RWPE1 (cell line): ENCODE measurements at regions not wholly inside any gene's neighbourhood (a gene's known extent, or its start where the extent isn't known, plus 50 kb on each side); places are given as distances from the start of the nearest gene placed in this dataset.
"Not testable (repeated sequence)": the region's sequence is repeated elsewhere in the genome, so short reads cannot be mapped to it uniquely, and the experiment has no call there.

ENCODE experiments used
- CTCF ChIA-PET: fragments of 350-600 bp; sonication (Branson Sonifier 250); formaldehyde crosslinking; extraction: SDS; loops from one replicate; lab custom pipeline; 2021; lab: Yijun Ruan, JAX
- POLR2A ChIA-PET: fragments of 400-600 bp; formaldehyde crosslinking; extraction: SDS; loops from one replicate; lab custom pipeline; 2020; ENCODE audit warnings: antibody characterized with exemption; ENCODE audit not compliant: low non-redundant PET; lab: Yijun Ruan, JAX
- DNase-seq: peaks from one replicate; pipeline ENCODE4 v3.0.0; 2012; ENCODE audit warnings: low spot score
- H3K27ac ChIP-seq: fragments of 450-650 bp; 2 replicates; pipeline ENCODE4 v1.5.1; 2017
- TF ChIP-seq, protein P1 (sequence below): fragments of 450-650 bp; conservative IDR thresholded peaks from 2 replicates; pipeline ENCODE4 v1.5.1; 2017; ENCODE audit warnings: low read depth, mild to moderate bottlenecking

DNA sequence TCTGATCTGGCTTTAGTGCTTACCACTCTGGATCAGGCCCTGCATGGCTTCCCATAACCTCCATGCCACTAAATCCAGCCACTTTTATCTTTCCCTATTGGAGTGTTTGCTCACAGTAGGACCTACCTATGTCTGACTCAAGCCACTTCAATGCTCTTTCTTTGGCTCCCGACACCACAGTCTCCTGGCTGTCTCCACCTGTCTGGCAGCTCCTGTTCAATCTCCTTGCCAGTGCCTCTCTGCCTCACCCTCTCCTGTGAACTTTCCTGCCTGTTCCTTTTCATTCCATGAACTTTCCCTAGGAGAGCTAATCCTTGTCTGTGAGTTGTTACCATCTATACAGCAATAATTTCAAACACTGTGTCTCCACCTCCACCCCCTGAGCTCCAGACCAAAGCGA, 82.6 kb upstream of the UCN3 start:
- ChIA-PET POLR2A (no interaction called here), CTCF (interaction anchor here (0.6 to 3.2 kb wide), 2 partner anchors 433 to 824 kb away, joined by 3 to 16 read pairs; no protein-coding TSS in a partner anchor)

DNA sequence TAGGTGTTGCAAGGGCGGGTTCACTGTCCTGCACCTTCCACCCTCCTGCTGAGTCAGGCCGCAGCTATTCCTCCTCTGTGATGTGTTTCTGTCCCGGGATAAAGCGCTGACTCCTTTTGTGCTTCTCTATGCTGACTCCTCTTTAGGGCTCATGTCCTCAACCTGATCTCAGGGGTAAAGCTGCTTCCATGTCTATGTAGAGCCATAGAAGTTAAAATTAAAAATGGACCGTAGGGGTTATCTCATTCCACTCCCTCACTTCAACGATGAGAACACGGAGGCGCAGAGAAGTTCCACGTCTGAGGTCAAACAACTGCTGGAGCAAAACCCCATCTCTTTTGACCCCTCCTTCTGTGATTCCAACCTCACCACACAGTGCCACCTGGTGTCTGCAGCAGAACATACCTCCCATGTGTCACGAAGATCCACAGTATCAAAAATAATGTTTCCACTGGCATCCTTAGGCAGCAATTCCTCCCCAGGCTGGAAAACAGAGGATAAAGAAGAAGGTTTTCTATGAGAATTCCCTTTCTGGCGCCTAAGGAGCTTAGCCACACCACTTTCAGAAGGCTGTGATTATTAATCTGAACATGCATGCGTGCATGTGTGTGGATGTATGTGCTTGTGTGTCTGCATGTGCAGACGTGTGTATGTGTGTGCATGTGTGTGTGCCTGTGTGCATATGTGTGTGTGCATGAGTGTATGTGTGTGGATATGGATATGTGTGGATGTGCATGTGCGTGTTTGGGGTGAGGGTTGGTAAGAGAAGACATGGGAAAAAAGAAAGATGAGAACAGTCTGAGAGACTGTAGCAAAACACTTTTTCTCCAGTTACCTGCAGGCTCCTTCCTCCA, 81.2 kb upstream of the UCN3 start:
- DNase-seq, result peak; percentile 65
- CTCF ChIA-PET, result interaction anchor here (0.6 to 3.2 kb wide), 5 partner anchors 13 to 542 kb away, joined by 3 to 16 read pairs (median 3); no protein-coding TSS in a partner anchor
- POLR2A ChIA-PET, result no interaction called here
- H3K27ac ChIP-seq, result no peak overlapping the region
- TF ChIP-seq, protein P1, sequence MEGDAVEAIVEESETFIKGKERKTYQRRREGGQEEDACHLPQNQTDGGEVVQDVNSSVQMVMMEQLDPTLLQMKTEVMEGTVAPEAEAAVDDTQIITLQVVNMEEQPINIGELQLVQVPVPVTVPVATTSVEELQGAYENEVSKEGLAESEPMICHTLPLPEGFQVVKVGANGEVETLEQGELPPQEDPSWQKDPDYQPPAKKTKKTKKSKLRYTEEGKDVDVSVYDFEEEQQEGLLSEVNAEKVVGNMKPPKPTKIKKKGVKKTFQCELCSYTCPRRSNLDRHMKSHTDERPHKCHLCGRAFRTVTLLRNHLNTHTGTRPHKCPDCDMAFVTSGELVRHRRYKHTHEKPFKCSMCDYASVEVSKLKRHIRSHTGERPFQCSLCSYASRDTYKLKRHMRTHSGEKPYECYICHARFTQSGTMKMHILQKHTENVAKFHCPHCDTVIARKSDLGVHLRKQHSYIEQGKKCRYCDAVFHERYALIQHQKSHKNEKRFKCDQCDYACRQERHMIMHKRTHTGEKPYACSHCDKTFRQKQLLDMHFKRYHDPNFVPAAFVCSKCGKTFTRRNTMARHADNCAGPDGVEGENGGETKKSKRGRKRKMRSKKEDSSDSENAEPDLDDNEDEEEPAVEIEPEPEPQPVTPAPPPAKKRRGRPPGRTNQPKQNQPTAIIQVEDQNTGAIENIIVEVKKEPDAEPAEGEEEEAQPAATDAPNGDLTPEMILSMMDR, result peak; percentile 20; the same call in 1 of the 2 replicates

More for the DNA sequence above, 82.6 kb upstream of the UCN3 start:
- DNase-seq, result no peak
- TF ChIP-seq, protein P1, result no peak
- H3K27ac ChIP-seq, result no peak overlapping the region

DNA sequence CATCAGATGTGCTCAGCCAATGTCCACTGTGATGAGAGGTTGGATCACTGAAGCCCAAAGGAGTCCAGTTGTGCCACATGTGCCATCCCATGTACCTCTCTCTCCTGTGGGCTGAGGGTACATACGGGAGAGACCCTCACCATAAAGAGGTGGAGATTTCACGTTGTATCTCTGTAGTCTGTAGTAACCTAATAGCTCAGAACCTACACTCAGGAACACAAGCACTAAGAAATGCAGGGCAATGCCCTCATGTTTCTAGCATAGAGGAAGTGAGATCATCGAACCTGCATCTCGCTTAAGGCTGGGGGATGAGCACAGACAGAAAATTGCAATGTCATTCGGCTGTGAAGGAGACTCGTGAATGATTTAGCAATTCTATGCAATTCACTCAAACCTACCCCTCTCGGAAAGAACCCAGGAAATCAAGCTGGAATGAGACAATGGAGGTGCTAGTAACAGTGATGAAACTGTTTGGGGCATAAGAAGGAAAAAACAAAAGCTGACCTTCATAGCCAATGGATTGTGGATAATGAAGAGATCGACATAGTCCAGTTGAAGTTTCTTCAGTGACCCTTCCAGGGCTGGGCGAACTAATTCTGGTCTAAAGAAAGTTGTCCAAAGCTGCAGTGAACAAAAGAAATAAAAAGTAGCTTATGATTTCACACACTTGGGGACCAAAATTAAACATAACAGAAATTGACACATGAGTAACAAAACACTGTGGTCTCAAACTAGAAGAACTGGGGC, 80.3 kb upstream of the UCN3 start:
- H3K27ac ChIP-seq, result no peak overlapping the region
- TF ChIP-seq, protein P1, result no peak
- CTCF ChIA-PET, result interaction anchor here (0.7 to 3.2 kb wide), 2 partner anchors 100 to 435 kb away, joined by 3 to 16 read pairs; no protein-coding TSS in a partner anchor
- POLR2A ChIA-PET, result no interaction called here
- peak; percentile 19 for DNase-seq

DNA sequence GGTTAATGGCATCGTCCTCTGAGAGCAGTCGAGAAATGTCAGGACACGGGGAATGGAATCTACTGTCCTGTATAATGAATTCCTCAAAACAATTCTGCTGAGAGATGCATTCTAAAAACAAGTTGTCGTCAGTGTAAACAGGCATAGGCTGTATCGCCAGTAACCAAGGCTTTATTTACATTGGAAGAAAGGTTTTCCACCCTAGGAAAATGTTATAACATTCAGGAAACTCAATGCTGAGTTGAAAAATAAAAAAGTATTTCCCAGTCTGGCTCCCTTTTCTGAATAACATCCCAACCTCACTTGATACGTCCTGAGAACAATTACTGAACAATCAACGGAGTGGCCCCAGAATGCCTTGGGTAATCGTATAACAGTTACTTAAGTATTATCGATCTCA, 79.6 kb upstream of the UCN3 start:
- DNase-seq, result no peak
- no peak overlapping the region for H3K27ac ChIP-seq
- TF ChIP-seq, protein P1, result no peak
- ChIA-PET CTCF (interaction anchor here (3.2 kb wide), 1 partner anchor 436 kb away, joined by 16 read pairs; no protein-coding TSS in a partner anchor), POLR2A (no interaction called here)

DNA sequence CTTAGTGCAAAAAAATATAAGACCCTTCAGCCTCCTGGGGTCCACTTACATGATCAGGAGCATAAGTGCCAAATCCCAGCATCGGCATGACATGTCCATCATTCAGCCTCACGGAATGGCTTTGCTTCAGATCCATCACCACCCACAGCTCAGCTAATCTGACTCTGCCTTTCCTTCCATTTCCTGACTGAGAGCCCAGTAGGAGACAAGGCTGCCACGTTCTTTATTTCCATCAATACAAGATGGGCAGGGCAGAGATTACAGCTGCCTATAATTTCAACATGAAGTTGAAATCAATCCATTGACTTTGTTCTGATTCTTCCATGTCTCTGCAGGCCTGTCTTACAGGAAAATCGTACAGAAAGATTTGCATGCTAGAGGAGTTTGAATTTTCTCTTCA, 76.4 kb upstream of the UCN3 start:
- DNase-seq, result no peak
- ChIA-PET CTCF (no interaction called here), POLR2A (no interaction called here)
- H3K27ac ChIP-seq, result no peak overlapping the region
- TF ChIP-seq, protein P1, result no peak

DNA sequence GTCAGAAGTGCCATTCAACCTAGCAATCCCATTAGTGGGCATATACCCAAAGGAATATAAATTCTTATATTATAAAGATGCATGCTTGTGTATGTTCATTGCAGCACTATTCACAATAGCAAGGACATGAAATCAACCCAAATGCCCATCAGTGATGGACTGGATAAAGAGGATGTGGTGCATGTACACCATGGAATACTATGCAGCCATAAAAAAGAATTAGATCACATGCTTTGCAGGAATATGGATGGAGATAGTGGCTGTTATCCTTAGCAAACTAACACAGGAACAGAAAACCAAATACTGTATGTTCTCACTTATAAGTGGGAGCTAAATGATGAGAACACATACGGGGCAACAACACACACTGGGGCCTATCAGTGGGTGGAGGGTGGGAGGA, 75.5 kb upstream of the UCN3 start:
- CTCF ChIA-PET, POLR2A ChIA-PET, H3K27ac ChIP-seq, DNase-seq: not testable (repeated sequence)
